ENCODE measurements at regions not wholly inside any gene's neighbourhood (a gene's known extent, or its start where the extent isn't known, plus 50 kb on each side); places are given as distances from the start of the nearest gene placed in this dataset.

DNA sequence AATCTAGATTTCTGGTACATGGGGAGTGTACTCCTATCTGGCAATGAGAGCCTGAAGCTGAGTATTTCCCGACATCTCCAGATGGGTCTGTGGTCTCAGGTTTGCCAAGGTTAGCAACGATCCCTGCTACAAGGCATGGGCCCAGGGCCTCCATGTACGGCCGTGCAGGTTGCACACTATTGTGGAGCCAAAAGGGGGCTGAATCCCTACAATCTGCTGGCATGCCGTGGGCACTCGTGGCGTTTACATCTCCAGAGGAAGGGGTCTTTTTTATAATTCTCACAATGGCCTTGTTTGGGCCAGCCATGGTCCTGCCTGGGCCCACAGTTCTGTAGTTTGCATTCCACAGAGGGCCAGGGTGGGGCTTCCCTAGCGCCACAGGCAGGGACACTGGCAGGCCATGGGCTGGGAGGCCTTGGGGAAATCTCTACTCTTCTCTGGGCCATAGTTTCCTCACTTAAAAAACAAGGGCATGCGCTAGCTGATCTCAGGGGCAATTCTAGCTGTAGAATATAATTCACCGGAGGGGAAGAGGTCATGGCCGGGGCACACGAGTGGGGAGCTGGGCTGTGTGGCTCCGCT, 68.9 kb upstream of the TLE3 start:
- H3K4me3 ChIP-seq (ENCODE audit: low read depth, low read length): no peak overlapping the region
- no peak for DNase-seq (ENCODE audit: low read depth)
- TF ChIP-seq, protein P1, sequence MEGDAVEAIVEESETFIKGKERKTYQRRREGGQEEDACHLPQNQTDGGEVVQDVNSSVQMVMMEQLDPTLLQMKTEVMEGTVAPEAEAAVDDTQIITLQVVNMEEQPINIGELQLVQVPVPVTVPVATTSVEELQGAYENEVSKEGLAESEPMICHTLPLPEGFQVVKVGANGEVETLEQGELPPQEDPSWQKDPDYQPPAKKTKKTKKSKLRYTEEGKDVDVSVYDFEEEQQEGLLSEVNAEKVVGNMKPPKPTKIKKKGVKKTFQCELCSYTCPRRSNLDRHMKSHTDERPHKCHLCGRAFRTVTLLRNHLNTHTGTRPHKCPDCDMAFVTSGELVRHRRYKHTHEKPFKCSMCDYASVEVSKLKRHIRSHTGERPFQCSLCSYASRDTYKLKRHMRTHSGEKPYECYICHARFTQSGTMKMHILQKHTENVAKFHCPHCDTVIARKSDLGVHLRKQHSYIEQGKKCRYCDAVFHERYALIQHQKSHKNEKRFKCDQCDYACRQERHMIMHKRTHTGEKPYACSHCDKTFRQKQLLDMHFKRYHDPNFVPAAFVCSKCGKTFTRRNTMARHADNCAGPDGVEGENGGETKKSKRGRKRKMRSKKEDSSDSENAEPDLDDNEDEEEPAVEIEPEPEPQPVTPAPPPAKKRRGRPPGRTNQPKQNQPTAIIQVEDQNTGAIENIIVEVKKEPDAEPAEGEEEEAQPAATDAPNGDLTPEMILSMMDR (IDR thresholded peaks at IDR 0.05; ENCODE audit: control insufficient read depth, extremely low read depth, insufficient read depth): no peak

DNA sequence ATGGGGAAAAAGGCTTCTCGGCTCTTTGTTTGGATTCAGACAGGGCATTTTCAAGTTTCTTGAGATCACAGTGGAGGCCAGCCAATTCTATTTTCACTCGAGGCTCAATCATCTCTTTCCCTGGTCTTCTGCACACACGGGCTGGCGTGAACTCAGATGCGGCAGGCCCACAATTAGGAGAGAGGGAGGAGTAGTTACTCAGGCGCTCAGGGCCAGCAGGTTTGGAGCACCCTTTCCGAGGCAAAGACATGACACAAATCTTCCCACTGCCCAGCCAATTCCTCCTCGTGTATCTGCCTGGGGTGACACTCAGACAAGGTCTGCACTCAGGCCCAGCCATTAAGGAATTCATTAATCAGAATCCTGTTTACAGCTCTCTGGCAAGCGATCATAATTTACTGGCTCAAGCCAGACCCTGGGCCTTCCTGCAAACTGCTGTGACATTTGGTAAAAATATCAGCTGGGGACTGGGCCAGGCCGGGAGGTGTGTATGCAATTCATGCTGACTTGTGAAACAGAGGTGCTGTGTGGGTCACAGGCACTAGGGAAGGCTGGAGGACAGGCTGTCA, 68.1 kb upstream of the TLE3 start:
- TF ChIP-seq, protein P1 (IDR thresholded peaks at IDR 0.05; ENCODE audit: control insufficient read depth, extremely low read depth, insufficient read depth): no peak
- no peak for DNase-seq (ENCODE audit: low read depth)
- H3K4me3 ChIP-seq (ENCODE audit: low read depth, low read length): no peak overlapping the region

DNA sequence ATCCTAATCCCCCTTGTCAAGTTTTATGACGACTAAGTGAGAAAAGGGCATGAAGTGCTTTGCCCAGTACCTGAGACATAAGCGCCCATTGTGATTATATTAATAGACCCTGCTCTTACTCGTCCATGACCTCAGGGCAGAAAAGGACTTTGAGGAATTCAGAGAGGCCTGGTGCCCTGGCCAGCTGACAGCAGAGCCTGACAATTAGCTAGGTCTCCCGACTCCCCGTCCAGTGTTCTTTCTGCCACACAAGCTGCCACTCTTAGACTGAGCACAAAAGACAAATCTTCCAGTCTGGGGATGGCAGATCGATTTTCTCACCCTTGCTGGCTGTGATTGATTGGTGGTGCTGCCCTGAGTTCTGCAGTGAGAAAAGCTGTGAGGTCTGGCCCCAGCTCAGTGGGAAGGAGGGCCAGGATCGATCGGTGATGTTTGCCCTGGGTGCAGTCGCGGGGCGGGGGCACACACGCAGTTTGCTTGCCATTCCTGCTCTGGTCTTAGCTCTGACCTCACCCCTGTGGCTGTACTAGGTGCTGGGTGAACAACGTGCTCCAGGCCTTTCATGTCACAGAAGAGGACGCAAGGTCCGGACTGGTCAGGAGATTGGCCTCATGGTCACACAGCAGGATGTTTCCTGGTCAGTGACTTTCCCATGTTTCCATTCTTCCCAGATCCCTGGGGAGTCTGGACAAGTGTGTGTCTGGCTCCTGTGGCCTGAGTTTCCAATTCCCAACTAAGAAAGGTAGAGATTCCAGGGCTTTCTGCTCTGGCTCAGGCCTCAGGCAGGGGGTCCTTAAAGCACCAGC, 67.4 kb upstream of the TLE3 start:
- DNase-seq (ENCODE audit: low read depth): no peak
- H3K4me3 ChIP-seq (ENCODE audit: low read depth, low read length): no peak overlapping the region
- TF ChIP-seq, protein P1 (IDR thresholded peaks at IDR 0.05; ENCODE audit: control insufficient read depth, extremely low read depth, insufficient read depth): no peak

DNA sequence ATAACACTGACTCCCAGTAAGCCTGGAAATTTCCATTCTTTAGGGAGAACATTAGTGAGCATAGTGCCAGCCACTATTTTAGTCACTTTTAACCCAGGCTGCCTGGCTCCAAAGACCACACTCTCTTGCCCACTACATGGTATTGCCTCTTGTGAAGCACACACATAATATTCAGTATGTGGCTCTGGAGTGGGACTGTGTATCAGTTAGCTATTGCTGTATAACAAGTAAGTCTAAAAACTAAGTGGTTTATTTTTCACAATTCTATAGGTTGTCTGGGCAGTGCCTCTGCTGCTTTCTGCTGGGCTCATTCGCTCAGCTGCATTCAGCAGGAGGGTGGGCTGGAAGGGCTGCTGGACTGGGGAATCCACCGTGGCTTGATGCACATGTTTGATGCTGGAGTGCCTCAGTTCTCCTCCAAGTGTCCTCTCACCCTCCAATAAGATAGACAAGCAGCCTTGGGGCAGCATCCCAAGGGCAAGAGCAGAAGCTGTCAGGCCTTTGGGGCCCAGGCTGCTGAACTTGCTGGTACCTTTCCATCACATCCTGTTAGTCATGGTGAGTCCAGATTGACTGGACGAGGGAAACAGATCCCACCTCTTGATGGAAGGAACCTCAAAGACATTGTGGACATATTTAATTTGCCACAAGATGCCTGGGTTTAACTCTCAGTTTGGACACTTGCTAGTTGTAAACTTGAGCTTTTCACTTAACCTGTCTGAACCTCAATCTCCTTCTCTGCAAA, 66.6 kb upstream of the TLE3 start:
- TF ChIP-seq, protein P1 (IDR thresholded peaks at IDR 0.05; ENCODE audit: control insufficient read depth, extremely low read depth, insufficient read depth): no peak
- no peak for DNase-seq (ENCODE audit: low read depth)
- H3K4me3 ChIP-seq (ENCODE audit: low read depth, low read length): no peak overlapping the region

DNA sequence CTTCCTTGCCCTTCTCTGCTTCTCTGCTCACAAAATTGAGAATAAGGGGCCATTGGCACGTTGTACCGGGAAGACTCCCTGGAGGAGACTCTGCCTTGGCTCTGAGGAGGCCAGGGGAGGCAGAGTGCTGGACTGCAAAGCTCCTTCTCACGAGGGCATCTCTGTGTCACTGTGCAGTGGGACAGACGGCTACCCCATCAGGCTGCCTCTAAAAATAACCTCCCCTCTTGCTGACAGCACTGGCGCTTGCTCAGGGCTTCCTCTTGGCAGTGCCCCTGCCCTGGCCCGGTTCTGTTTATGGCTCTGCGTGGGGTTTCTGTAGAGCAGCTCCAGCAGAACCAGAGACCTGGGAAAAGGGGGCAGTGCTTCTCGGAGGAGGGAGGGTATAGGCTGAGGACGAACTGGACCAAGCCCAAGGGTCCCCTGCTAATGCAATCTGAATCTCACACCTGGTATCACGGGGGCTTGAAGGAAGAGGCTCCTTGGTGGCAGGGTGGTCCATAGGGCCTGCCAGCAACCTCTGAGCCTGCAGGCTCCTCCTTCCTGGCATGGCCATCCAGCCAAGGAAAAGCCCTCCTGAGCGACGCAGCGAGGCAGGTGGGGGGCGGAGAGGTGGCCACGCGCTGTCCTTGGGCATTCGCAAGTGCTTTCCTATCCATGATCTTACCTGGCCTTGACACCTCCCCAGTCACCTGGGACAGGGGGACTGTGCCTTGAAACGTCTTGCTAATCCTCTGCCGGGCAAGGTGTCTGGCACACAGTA, 63.3 kb upstream of the TLE3 start:
- DNase-seq (ENCODE audit: low read depth): no peak
- TF ChIP-seq, protein P1 (IDR thresholded peaks at IDR 0.05; ENCODE audit: control insufficient read depth, extremely low read depth, insufficient read depth): no peak
- H3K4me3 ChIP-seq (ENCODE audit: low read depth, low read length): no peak overlapping the region

DNA sequence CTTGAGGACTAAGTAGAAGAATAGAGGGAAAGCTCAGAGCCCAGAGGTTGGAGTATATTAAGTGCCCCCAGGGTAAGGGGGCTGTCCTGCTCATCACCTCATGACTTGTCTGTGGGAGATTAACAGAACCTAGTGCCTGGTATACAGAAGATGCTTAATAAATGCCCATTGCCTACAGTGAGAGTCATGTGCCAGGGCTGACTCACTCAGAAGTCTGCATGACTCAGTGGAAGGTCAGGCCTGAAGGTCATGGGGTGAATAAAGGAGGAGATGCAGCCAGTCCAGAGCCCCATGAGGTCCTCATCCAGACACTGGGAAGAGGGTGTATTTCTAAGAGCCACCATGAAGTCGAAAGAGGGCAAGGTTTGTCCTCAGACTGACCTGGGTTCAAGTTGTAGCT, 62.5 kb upstream of the TLE3 start:
- TF ChIP-seq, protein P1 (IDR thresholded peaks at IDR 0.05; ENCODE audit: control insufficient read depth, extremely low read depth, insufficient read depth): no peak
- no peak overlapping the region for H3K4me3 ChIP-seq (ENCODE audit: low read depth, low read length)
- no peak for DNase-seq (ENCODE audit: low read depth)
